ENCODE measurements at regions not wholly inside any gene's neighbourhood (a gene's known extent, or its start where the extent isn't known, plus 50 kb on each side); places are given as distances from the start of the nearest gene placed in this dataset.

DNA sequence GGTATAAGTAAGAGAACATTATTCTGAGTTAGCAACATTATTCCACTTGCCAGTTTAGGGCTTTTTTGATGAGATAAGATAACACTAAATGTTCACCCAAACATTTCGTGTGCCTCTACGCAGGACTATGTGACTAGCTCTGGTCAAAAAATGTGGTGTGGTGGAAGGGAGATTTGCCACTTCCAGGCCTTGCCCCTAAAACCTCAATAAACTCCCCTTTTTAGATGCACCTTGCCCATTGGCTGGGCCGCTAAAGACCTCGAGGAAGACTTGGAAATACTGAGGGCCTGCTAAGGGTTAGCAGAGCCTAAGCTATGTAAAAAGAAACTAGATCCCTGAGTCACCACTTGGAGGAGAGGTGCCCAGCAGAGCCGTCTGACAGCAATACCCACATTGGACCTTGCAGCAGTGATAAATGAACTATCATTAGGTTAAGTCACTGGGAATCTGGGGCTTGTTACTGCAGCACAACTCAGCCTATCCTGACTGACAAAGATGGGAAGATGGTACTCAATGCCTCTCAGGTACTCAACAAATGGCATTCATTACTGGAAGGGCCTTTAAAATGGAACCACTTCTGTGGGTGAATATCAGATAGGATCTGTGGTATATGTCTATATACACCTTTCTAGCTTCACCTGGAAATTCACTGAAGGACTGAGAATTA lies 331.5 kb upstream of the TLE3 start:
- TF ChIP-seq, protein P1, sequence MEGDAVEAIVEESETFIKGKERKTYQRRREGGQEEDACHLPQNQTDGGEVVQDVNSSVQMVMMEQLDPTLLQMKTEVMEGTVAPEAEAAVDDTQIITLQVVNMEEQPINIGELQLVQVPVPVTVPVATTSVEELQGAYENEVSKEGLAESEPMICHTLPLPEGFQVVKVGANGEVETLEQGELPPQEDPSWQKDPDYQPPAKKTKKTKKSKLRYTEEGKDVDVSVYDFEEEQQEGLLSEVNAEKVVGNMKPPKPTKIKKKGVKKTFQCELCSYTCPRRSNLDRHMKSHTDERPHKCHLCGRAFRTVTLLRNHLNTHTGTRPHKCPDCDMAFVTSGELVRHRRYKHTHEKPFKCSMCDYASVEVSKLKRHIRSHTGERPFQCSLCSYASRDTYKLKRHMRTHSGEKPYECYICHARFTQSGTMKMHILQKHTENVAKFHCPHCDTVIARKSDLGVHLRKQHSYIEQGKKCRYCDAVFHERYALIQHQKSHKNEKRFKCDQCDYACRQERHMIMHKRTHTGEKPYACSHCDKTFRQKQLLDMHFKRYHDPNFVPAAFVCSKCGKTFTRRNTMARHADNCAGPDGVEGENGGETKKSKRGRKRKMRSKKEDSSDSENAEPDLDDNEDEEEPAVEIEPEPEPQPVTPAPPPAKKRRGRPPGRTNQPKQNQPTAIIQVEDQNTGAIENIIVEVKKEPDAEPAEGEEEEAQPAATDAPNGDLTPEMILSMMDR (IDR thresholded peaks at IDR 0.05), result no peak
- TF ChIP-seq POLR2A (IDR thresholded peaks at IDR 0.05) (no peak), POLR2AphosphoS5 (IDR thresholded peaks at IDR 0.05) (no peak)

All from transverse colon (tissue), 4 donors.